ENCODE measurements at regions not wholly inside any gene's neighbourhood (a gene's known extent, or its start where the extent isn't known, plus 50 kb on each side); places are given as distances from the start of the nearest gene placed in this dataset.
"Not testable (repeated sequence)": the region's sequence is repeated elsewhere in the genome, so short reads cannot be mapped to it uniquely, and the experiment has no call there.

GRCh38 chr1:5766996-5767395 is 225.2 kb downstream of the NPHP4 start:
- DNase-seq = not testable (repeated sequence)

- no peak for DNase-seq
Observed at GRCh38 chr1:5765997-5766913, 226.0 kb downstream of the NPHP4 start.

- DNase-seq = no peak
Observed at GRCh38 chr1:5765483-5765882, 226.7 kb downstream of the NPHP4 start.

GRCh38 chr1:5764959-5765358 is 227.3 kb downstream of the NPHP4 start:
- no peak for DNase-seq

GRCh38 chr1:5764464-5764863 is 227.8 kb downstream of the NPHP4 start:
- no peak for DNase-seq

GRCh38 chr1:5763696-5764370 is 228.4 kb downstream of the NPHP4 start:
- DNase-seq = no peak

- no peak for DNase-seq
Observed at GRCh38 chr1:5758859-5759578, 233.2 kb downstream of the NPHP4 start.

GRCh38 chr1:5758000-5758858 is 234.0 kb downstream of the NPHP4 start:
- no peak for DNase-seq

- no peak for DNase-seq
Observed at GRCh38 chr1:5757187-5757805, 234.9 kb downstream of the NPHP4 start.

- DNase-seq = no peak
Observed at GRCh38 chr1:5756434-5757186, 235.6 kb downstream of the NPHP4 start.

GRCh38 chr1:5755552-5756125 is 236.6 kb downstream of the NPHP4 start:
- no peak for DNase-seq

GRCh38 chr1:5754817-5755551 is 237.2 kb downstream of the NPHP4 start:
- no peak for DNase-seq

- DNase-seq = no peak
Observed at GRCh38 chr1:5753549-5754421, 238.4 kb downstream of the NPHP4 start.

GRCh38 chr1:5752746-5753548 is 239.3 kb downstream of the NPHP4 start:
- DNase-seq = no peak

- DNase-seq = no peak
Observed at GRCh38 chr1:5751833-5752745, 240.1 kb downstream of the NPHP4 start.

- DNase-seq = no peak
Observed at GRCh38 chr1:5751163-5751540, 241.1 kb downstream of the NPHP4 start.

All from left kidney (tissue), 1 donor.